ENCODE measurements at regions not wholly inside any gene's neighbourhood (a gene's known extent, or its start where the extent isn't known, plus 50 kb on each side); places are given as distances from the start of the nearest gene placed in this dataset.

- no peak for TF ChIP-seq CTCF (IDR thresholded peaks at IDR 0.05)
- TF ChIP-seq EZH2 (IDR thresholded peaks at IDR 0.05), result no peak
Observed at GRCh38 chr1:190711069-190711468, 233.4 kb upstream of the BRINP3 start.
